ENCODE measurements at regions not wholly inside any gene's neighbourhood (a gene's known extent, or its start where the extent isn't known, plus 50 kb on each side); places are given as distances from the start of the nearest gene placed in this dataset.
"Not testable (repeated sequence)": the region's sequence is repeated elsewhere in the genome, so short reads cannot be mapped to it uniquely, and the experiment has no call there.

- in situ Hi-C loops (cut with HindIII; ENCODE audit: low sequenced_read_pairs), result no loop called here
Measured at GRCh38 chr6:19705606-19706005, 131.6 kb upstream of the ID4 start.

GRCh38 chr6:19712012-19712688, 125.0 kb upstream of the ID4 start:
- in situ Hi-C loops (cut with HindIII; ENCODE audit: low sequenced_read_pairs), result no loop called here

- in situ Hi-C loops (cut with HindIII; ENCODE audit: low sequenced_read_pairs), result no loop called here
Measured at GRCh38 chr6:19712998-19713397, 124.2 kb upstream of the ID4 start.

- in situ Hi-C loops (cut with HindIII; ENCODE audit: low sequenced_read_pairs), result no loop called here
Measured at GRCh38 chr6:19713411-19713810, 123.8 kb upstream of the ID4 start.

- in situ Hi-C loops (cut with HindIII; ENCODE audit: low sequenced_read_pairs), result no loop called here
Measured at GRCh38 chr6:19713984-19714383, 123.2 kb upstream of the ID4 start.

GRCh38 chr6:19714434-19715166, 122.6 kb upstream of the ID4 start:
- in situ Hi-C loops (cut with HindIII; ENCODE audit: low sequenced_read_pairs), result no loop called here

GRCh38 chr6:19715167-19715551, 122.0 kb upstream of the ID4 start:
- in situ Hi-C loops (cut with HindIII; ENCODE audit: low sequenced_read_pairs), result no loop called here

- in situ Hi-C loops (cut with HindIII; ENCODE audit: low sequenced_read_pairs), result no loop called here
Measured at GRCh38 chr6:19719691-19720128, 117.5 kb upstream of the ID4 start.

- in situ Hi-C loops (cut with HindIII; ENCODE audit: low sequenced_read_pairs), result no loop called here
Measured at GRCh38 chr6:19721766-19722377, 115.3 kb upstream of the ID4 start.

- in situ Hi-C loops (cut with HindIII; ENCODE audit: low sequenced_read_pairs), result no loop called here
Measured at GRCh38 chr6:19722999-19723398, 114.2 kb upstream of the ID4 start.

GRCh38 chr6:19723545-19723944, 113.6 kb upstream of the ID4 start:
- in situ Hi-C loops (cut with HindIII; ENCODE audit: low sequenced_read_pairs), result no loop called here

GRCh38 chr6:19725436-19725835, 111.7 kb upstream of the ID4 start:
- in situ Hi-C loops (cut with HindIII; ENCODE audit: low sequenced_read_pairs), result not testable (repeated sequence)

- in situ Hi-C loops (cut with HindIII; ENCODE audit: low sequenced_read_pairs), result no loop called here
Measured at GRCh38 chr6:19731282-19731681, 105.9 kb upstream of the ID4 start.

- in situ Hi-C loops (cut with HindIII; ENCODE audit: low sequenced_read_pairs), result no loop called here
Measured at GRCh38 chr6:19734061-19734460, 103.1 kb upstream of the ID4 start.

- in situ Hi-C loops (cut with HindIII; ENCODE audit: low sequenced_read_pairs), result no loop called here
Measured at GRCh38 chr6:19734519-19734918, 102.7 kb upstream of the ID4 start.

- in situ Hi-C loops (cut with HindIII; ENCODE audit: low sequenced_read_pairs), result no loop called here
Measured at GRCh38 chr6:19736066-19736465, 101.1 kb upstream of the ID4 start.

- in situ Hi-C loops (cut with HindIII; ENCODE audit: low sequenced_read_pairs), result no loop called here
Measured at GRCh38 chr6:19738010-19738409, 99.2 kb upstream of the ID4 start.

GRCh38 chr6:19749722-19750121, 87.4 kb upstream of the ID4 start:
- in situ Hi-C loops (cut with HindIII; ENCODE audit: low sequenced_read_pairs), result no loop called here

- in situ Hi-C loops (cut with HindIII; ENCODE audit: low sequenced_read_pairs), result no loop called here
Measured at GRCh38 chr6:19752746-19753145, 84.4 kb upstream of the ID4 start.

GRCh38 chr6:19753826-19754225, 83.3 kb upstream of the ID4 start:
- in situ Hi-C loops (cut with HindIII; ENCODE audit: low sequenced_read_pairs), result no loop called here

- in situ Hi-C loops (cut with HindIII; ENCODE audit: low sequenced_read_pairs), result no loop called here
Measured at GRCh38 chr6:19754686-19755085, 82.5 kb upstream of the ID4 start.

GRCh38 chr6:19755181-19755580, 82.0 kb upstream of the ID4 start:
- in situ Hi-C loops (cut with HindIII; ENCODE audit: low sequenced_read_pairs), result no loop called here
